ENCODE measurements at regions not wholly inside any gene's neighbourhood (a gene's known extent, or its start where the extent isn't known, plus 50 kb on each side); places are given as distances from the start of the nearest gene placed in this dataset.

DNA sequence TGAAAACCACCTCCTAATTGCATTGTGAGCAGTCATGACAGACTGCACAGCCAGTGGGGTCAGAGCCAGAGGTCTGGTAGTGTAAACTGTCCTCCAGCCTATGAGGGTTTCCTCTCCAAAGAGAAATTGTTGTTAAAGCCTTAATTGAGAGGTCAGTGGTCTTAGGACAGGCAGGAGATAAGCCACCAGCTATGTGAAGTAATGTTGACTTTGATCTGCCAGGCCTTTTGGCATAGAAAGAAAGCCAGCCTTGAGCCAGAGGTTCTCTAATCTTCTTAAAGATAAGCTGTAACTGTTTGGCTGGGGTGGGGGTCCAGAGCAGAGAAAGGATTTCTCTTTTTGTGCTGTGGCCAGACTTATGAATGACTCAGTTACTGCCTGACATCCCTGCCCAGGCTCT is 248.4 kb downstream of the WDR11 start:
- H2BK12ac ChIP-seq (ENCODE audit: low read length), result no peak overlapping the region
- no peaks in the 10 kb centered on the region for H3K27me3 ChIP-seq (ENCODE audit: insufficient read depth, low read length)
- no peak overlapping the region for H3K27ac ChIP-seq (ENCODE audit: low read depth, low read length)
- H3K23ac ChIP-seq (ENCODE audit: low read length), result no peak overlapping the region
- H2BK120ac ChIP-seq (ENCODE audit: insufficient read depth, low read length, poor library complexity), result no peak overlapping the region
- H3K4me2 ChIP-seq (ENCODE audit: low read length), result no peak overlapping the region
- no peak overlapping the region for H2AK5ac ChIP-seq (ENCODE audit: low read length)
- peaks cover 5 to 12% of the 10 kb centered on the region in 2 experiments for H3K4me1 ChIP-seq (ENCODE audit: control insufficient read depth in 1 of 2, insufficient read depth in 2 of 2, low read length in 2 of 2)
- peaks cover 8% of the 10 kb centered on the region for H3K79me1 ChIP-seq (ENCODE audit: low read length)
- H4K91ac ChIP-seq (ENCODE audit: low read depth, low read length), result no peak overlapping the region
- H3K9me3 ChIP-seq (ENCODE audit: insufficient read depth, low read depth, low read length), result peaks cover 2% of the 10 kb centered on the region
- DNase-seq, result no peak
- no peak overlapping the region for H3K9ac ChIP-seq (ENCODE audit: low read length)
- H4K8ac ChIP-seq (ENCODE audit: low read depth, low read length), result no peak overlapping the region
- H4K12ac ChIP-seq (ENCODE audit: low read depth, low read length), result no peak overlapping the region
- no peak overlapping the region for H3K4ac ChIP-seq (ENCODE audit: low read depth, low read length)
- no peak overlapping the region for H3K18ac ChIP-seq (ENCODE audit: low read length)
- H2BK5ac ChIP-seq (ENCODE audit: low read depth, low read length, poor library complexity), result no peak overlapping the region
- H3K14ac ChIP-seq (ENCODE audit: low read length), result no peak overlapping the region
- H3K79me2 ChIP-seq (ENCODE audit: control insufficient read depth, insufficient read depth, low read length, poor library complexity), result no peaks in the 10 kb centered on the region
- no peaks in the 10 kb centered on the region for H3K36me3 ChIP-seq (ENCODE audit: control insufficient read depth in 1 of 2, insufficient read depth in 2 of 2, low read length in 2 of 2)
- no peak overlapping the region for H2AFZ ChIP-seq (ENCODE audit: insufficient read depth, low read length, poor library complexity)
- H3K4me3 ChIP-seq (ENCODE audit: low read depth, low read length), result no peak overlapping the region

DNA sequence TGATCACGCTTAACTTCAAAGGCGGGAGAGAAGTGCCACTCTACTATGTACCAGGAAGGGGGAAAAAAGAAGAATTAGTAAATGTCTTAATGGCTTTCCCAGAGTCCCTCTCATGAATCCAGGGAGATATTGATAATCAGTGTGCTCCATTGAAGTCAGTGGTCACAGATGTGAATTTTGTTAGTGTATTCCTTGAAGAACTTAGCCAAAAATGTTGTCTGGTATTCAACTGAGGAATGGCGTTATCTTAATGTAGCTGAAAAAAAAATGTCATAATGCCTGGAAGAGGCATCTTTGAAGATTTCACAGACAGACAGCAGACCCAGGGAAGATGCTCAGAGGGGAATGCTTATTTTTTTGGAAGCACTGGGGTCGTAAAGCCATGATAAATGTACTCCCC is 250.4 kb downstream of the WDR11 start:
- H4K8ac ChIP-seq (ENCODE audit: low read depth, low read length), result no peak overlapping the region
- no peak overlapping the region for H2AFZ ChIP-seq (ENCODE audit: insufficient read depth, low read length, poor library complexity)
- no peak overlapping the region for H3K4me2 ChIP-seq (ENCODE audit: low read length)
- H3K4me1 ChIP-seq (ENCODE audit: control insufficient read depth in 1 of 2, insufficient read depth in 2 of 2, low read length in 2 of 2), result peaks cover 5 to 12% of the 10 kb centered on the region in 2 experiments
- no peak overlapping the region for H3K4ac ChIP-seq (ENCODE audit: low read depth, low read length)
- no peaks in the 10 kb centered on the region for H3K27me3 ChIP-seq (ENCODE audit: insufficient read depth, low read length)
- H3K79me1 ChIP-seq (ENCODE audit: low read length), result peaks cover 5% of the 10 kb centered on the region
- no peak overlapping the region for H2AK5ac ChIP-seq (ENCODE audit: low read length)
- DNase-seq, result no peak
- H3K18ac ChIP-seq (ENCODE audit: low read length), result no peak overlapping the region
- no peak overlapping the region for H4K12ac ChIP-seq (ENCODE audit: low read depth, low read length)
- H3K9ac ChIP-seq (ENCODE audit: low read length), result no peak overlapping the region
- H3K27ac ChIP-seq (ENCODE audit: low read depth, low read length), result no peak overlapping the region
- no peak overlapping the region for H2BK5ac ChIP-seq (ENCODE audit: low read depth, low read length, poor library complexity)
- no peak overlapping the region for H2BK12ac ChIP-seq (ENCODE audit: low read length)
- H3K14ac ChIP-seq (ENCODE audit: low read length), result no peak overlapping the region
- no peak overlapping the region for H3K4me3 ChIP-seq (ENCODE audit: low read depth, low read length)
- H3K9me3 ChIP-seq (ENCODE audit: insufficient read depth, low read depth, low read length), result peaks cover 2% of the 10 kb centered on the region
- WGBS (ENCODE audit: extremely low coverage, insufficient coverage, insufficient read length), result no CpG with 5 or more reads among the region's 4 CpGs
- H3K36me3 ChIP-seq (ENCODE audit: control insufficient read depth in 1 of 2, insufficient read depth in 2 of 2, low read length in 2 of 2), result no peaks in the 10 kb centered on the region
- no peaks in the 10 kb centered on the region for H3K79me2 ChIP-seq (ENCODE audit: control insufficient read depth, insufficient read depth, low read length, poor library complexity)
- no peak overlapping the region for H4K91ac ChIP-seq (ENCODE audit: low read depth, low read length)
- H2BK120ac ChIP-seq (ENCODE audit: insufficient read depth, low read length, poor library complexity), result no peak overlapping the region
- H3K23ac ChIP-seq (ENCODE audit: low read length), result no peak overlapping the region

DNA sequence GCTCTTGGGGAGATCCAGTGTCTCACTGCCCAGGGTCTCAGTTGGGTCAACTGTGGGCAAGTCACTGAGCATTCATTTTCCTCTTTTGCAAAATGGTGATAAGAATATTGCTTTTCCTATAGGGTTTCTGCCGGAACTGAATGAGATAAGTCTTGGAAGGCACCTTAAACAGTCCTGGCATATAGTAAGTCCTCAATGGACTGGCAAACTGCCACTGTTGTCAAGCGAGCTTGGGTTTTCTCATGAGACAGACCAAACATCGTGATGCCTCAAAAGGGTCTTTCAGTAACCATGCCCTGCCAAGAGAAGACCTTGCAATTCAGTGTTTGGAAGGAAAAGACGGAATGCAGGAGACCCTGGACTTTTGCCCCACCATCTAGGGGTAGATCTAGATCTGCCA is 251.5 kb downstream of the WDR11 start:
- Histone ChIP-seq H3K4me2 (ENCODE audit: low read length) (no peak overlapping the region), H3K9ac (ENCODE audit: low read length) (no peak overlapping the region), H2BK5ac (ENCODE audit: low read depth, low read length, poor library complexity) (no peak overlapping the region), H2BK12ac (ENCODE audit: low read length) (no peak overlapping the region), H3K27ac (ENCODE audit: low read depth, low read length) (no peak overlapping the region), H3K27me3 (ENCODE audit: insufficient read depth, low read length) (no peaks in the 10 kb centered on the region), H3K14ac (ENCODE audit: low read length) (no peak overlapping the region), H4K91ac (ENCODE audit: low read depth, low read length) (no peak overlapping the region), H3K9me3 (ENCODE audit: insufficient read depth, low read depth, low read length) (peaks cover 2% of the 10 kb centered on the region), H4K8ac (ENCODE audit: low read depth, low read length) (no peak overlapping the region), H3K79me1 (ENCODE audit: low read length) (no peaks in the 10 kb centered on the region), H2AFZ (ENCODE audit: insufficient read depth, low read length, poor library complexity) (no peak overlapping the region), H2AK5ac (ENCODE audit: low read length) (no peak overlapping the region), H3K36me3 (ENCODE audit: control insufficient read depth in 1 of 2, insufficient read depth in 2 of 2, low read length in 2 of 2) (no peaks in the 10 kb centered on the region), H3K4me3 (ENCODE audit: low read depth, low read length) (no peak overlapping the region), H3K79me2 (ENCODE audit: control insufficient read depth, insufficient read depth, low read length, poor library complexity) (no peaks in the 10 kb centered on the region), H3K4me1 (ENCODE audit: control insufficient read depth in 1 of 2, insufficient read depth in 2 of 2, low read length in 2 of 2) (peaks cover 0 to 6% of the 10 kb centered on the region in 2 experiments), H3K18ac (ENCODE audit: low read length) (no peak overlapping the region), H4K12ac (ENCODE audit: low read depth, low read length) (no peak overlapping the region), H2BK120ac (ENCODE audit: insufficient read depth, low read length, poor library complexity) (no peak overlapping the region), H3K4ac (ENCODE audit: low read depth, low read length) (no peak overlapping the region), H3K23ac (ENCODE audit: low read length) (no peak overlapping the region)
- no CpG with 5 or more reads among the region's 4 CpGs for WGBS (ENCODE audit: extremely low coverage, insufficient coverage, insufficient read length)
- no peak for DNase-seq

DNA sequence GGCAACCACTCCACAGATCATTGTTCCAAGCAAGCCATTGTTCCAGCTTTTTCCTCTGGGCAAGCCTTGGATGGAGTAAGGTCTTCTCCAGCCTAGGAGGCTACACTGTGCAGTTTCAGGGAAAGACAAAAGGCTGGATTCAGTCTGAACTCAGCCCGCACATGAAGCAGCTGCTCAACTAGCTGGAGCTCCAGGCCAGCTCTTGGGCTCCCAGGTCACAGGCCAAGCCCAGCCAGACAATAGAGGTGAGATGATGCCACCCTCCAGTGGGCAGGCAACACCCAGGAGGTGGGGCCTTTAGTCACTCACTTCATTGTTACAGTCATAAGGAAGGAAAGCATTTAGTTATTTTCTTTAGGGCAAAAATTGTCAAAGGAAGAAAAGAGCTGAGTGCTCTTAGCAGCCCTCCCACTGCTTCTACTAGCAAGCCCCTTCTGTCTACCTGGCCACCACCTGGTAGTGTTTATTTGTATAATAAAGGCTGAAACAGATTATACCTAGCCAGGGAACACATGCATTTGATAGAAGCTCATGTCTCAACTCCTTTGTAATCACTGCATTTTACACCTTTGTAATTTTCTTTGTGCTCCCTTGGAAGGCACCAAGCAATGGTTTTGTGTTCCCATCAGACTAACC is 253.4 kb downstream of the WDR11 start:
- Histone ChIP-seq H2BK5ac (ENCODE audit: low read depth, low read length, poor library complexity) (no peak overlapping the region), H3K9me3 (ENCODE audit: insufficient read depth, low read depth, low read length) (peaks cover 2% of the 10 kb centered on the region), H2BK12ac (ENCODE audit: low read length) (no peak overlapping the region), H3K27ac (ENCODE audit: low read depth, low read length) (no peak overlapping the region), H3K36me3 (ENCODE audit: control insufficient read depth in 1 of 2, insufficient read depth in 2 of 2, low read length in 2 of 2) (no peaks in the 10 kb centered on the region), H2AK5ac (ENCODE audit: low read length) (no peak overlapping the region), H4K91ac (ENCODE audit: low read depth, low read length) (no peak overlapping the region), H3K4ac (ENCODE audit: low read depth, low read length) (no peak overlapping the region), H3K27me3 (ENCODE audit: insufficient read depth, low read length) (no peaks in the 10 kb centered on the region), H3K14ac (ENCODE audit: low read length) (no peak overlapping the region), H2AFZ (ENCODE audit: insufficient read depth, low read length, poor library complexity) (no peak overlapping the region), H3K23ac (ENCODE audit: low read length) (no peak overlapping the region), H3K79me1 (ENCODE audit: low read length) (no peaks in the 10 kb centered on the region), H3K4me2 (ENCODE audit: low read length) (no peak overlapping the region), H4K12ac (ENCODE audit: low read depth, low read length) (no peak overlapping the region), H3K79me2 (ENCODE audit: control insufficient read depth, insufficient read depth, low read length, poor library complexity) (no peaks in the 10 kb centered on the region), H3K18ac (ENCODE audit: low read length) (no peak overlapping the region), H4K8ac (ENCODE audit: low read depth, low read length) (no peak overlapping the region), H2BK120ac (ENCODE audit: insufficient read depth, low read length, poor library complexity) (no peak overlapping the region), H3K9ac (ENCODE audit: low read length) (no peak overlapping the region), H3K4me1 (ENCODE audit: control insufficient read depth in 1 of 2, insufficient read depth in 2 of 2, low read length in 2 of 2) (peaks cover 0 to 4% of the 10 kb centered on the region in 2 experiments), H3K4me3 (ENCODE audit: low read depth, low read length) (no peak overlapping the region)
- DNase-seq, result no peak
- WGBS (ENCODE audit: extremely low coverage, insufficient coverage, insufficient read length), result no CpG with 5 or more reads among the region's 1 CpG

Measured in trophoblast cell (in vitro differentiated cells and primary cell).